ENCODE measurements at regions not wholly inside any gene's neighbourhood (a gene's known extent, or its start where the extent isn't known, plus 50 kb on each side); places are given as distances from the start of the nearest gene placed in this dataset.

DNA sequence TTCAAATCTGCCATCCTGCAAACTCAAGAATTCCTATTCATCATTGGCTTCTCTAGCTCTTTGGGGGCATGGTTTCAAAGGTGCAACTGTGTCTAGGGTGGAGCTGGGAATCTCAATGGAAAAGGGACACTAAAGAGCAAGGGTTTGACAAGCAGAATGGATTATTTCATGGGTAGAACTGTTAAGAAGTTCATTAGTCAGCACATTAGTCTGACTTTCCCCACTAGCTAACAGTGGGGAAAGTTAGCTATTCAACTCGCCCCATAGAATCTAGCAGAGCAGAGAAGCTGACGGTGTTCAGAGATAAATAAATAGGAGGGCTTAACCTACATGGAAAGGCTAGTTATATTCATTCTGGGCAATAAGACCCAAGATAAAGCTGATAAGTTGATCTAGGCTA lies 153.9 kb downstream of the EMP1 start:
- TF ChIP-seq CTCF (IDR thresholded peaks at IDR 0.05; ENCODE audit: low read length) (no peak), EZH2 (IDR thresholded peaks at IDR 0.05; ENCODE audit: borderline replicate concordance, low read length) (no peak)

Measured in OCI-LY1 (cell line).